K562 (cell line): ENCODE measurements at regions not wholly inside any gene's neighbourhood (a gene's known extent, or its start where the extent isn't known, plus 50 kb on each side); places are given as distances from the start of the nearest gene placed in this dataset.
"Not testable (repeated sequence)": the region's sequence is repeated elsewhere in the genome, so short reads cannot be mapped to it uniquely, and the experiment has no call there.

Experiments
- ATAC-seq: fragments of 200-7000 bp; cut with Tn5 transposase; 3 replicates; pipeline ENCODE4 v1.9.1; 2020; ENCODE audit warnings: moderate library complexity
- BruUV-seq: library from RNA; stranded (reverse); fragments of 400-500 nt; replicated peaks from 2 replicates; lab custom pipeline; 2021; lab: Mats Ljungman, UMichigan
- CTCF ChIA-PET: fragments of 300-600 bp; formaldehyde crosslinking; extraction: SDS; loops from one replicate; lab custom pipeline; 2021; ENCODE audit warnings: low intra/inter-chr PET ratio; lab: Yijun Ruan, JAX
- POLR2A ChIA-PET: fragments of 300-600, 350-650 bp; sonication (Branson Sonifier 250); formaldehyde crosslinking; extraction: SDS; loops from one replicate; lab custom pipeline; 2021; ENCODE audit warnings: antibody characterized with exemption, inconsistent platforms; lab: Yijun Ruan, JAX
- DNase-seq, 4 experiments: peaks; one replicate each; pipeline versions ENCODE4 v3.0.0 to v3.0.0-alpha.2; 2011 to 2018; ENCODE audit warnings: low spot score in 3 of 4, mixed read lengths in 3 of 4; ENCODE audit errors: extremely low read depth in 1 of 4
- FAIRE-seq: peaks from 2 replicates; lab custom pipeline; 2011; peaks lifted over from hg19 to GRCh38; lab: Jason Lieb, UNC
- H2AFZ ChIP-seq: 2 replicates; pipeline ENCODE4 v1.6.0; 2011; ENCODE audit warnings: low read depth, low read length, control low read depth, inconsistent platforms
- H3K27ac ChIP-seq: fragments of 200-600 bp; 3 replicates; pipeline ENCODE4 v1.8.0; 2011; ENCODE audit warnings: low read depth, mild to moderate bottlenecking, control low read depth, inconsistent platforms, low read length, moderate library complexity, mixed read lengths; ENCODE audit errors: extremely low read depth
- H3K27me3 ChIP-seq, 2 experiments: fragments of 300-600 bp in 1 of 2; 2 replicates in 1 of 2; 3 replicates in 1 of 2; pipeline versions ENCODE4 v1.6.0 to v1.8.0; 2011; ENCODE audit warnings: inconsistent platforms in 2 of 2, low read length in 2 of 2, mild to moderate bottlenecking in 1 of 2, mixed read lengths in 1 of 2, moderate library complexity in 1 of 2; ENCODE audit not compliant: control insufficient read depth in 2 of 2, insufficient read depth in 2 of 2
- H3K36me3 ChIP-seq: fragments of 300-600 bp; 3 replicates; pipeline ENCODE4 v1.8.0; 2011; ENCODE audit warnings: mild to moderate bottlenecking, low read length, inconsistent platforms; ENCODE audit not compliant: control insufficient read depth, insufficient read depth
- H3K4me1 ChIP-seq, 2 experiments: fragments of 200-600 bp in 1 of 2; replicated peaks in 1 of 2; 2 replicates in 1 of 2; 3 replicates in 1 of 2; pipeline versions ENCODE4 v1.5.1 to v1.8.0; 2011; ENCODE audit warnings: inconsistent platforms in 2 of 2, low read length in 2 of 2, mild to moderate bottlenecking in 1 of 2, mixed read lengths in 1 of 2, moderate library complexity in 1 of 2; ENCODE audit not compliant: control insufficient read depth in 2 of 2, insufficient read depth in 2 of 2
- H3K4me2 ChIP-seq: 2 replicates; pipeline ENCODE4 v1.6.1; 2011; ENCODE audit warnings: low read length, control low read depth, inconsistent platforms, mixed read lengths; ENCODE audit not compliant: insufficient read depth
- H3K4me3 ChIP-seq: fragments of 200-600 bp; sonication (generic), shearing (Covaris generic); 2 replicates; pipeline ENCODE4 v1.5.1; 2016; ENCODE audit warnings: control low read depth, inconsistent platforms
- H3K79me2 ChIP-seq: fragments of 200-600 bp; 3 replicates; pipeline ENCODE4 v1.8.0; 2011; ENCODE audit warnings: low read length, inconsistent platforms; ENCODE audit not compliant: control insufficient read depth, insufficient read depth
- H3K9ac ChIP-seq, 2 experiments: 2 replicates each; pipeline versions ENCODE4 v1.6.0 to v1.6.1; 2011; ENCODE audit warnings: low read depth in 2 of 2, low read length in 2 of 2, control low read depth in 1 of 2, inconsistent platforms in 1 of 2, mild to moderate bottlenecking in 1 of 2, mixed read lengths in 1 of 2; ENCODE audit not compliant: insufficient read depth in 1 of 2
- H3K9me1 ChIP-seq: one replicate; pipeline ENCODE4 v1.6.0; 2011; ENCODE audit warnings: inconsistent platforms, mild to moderate bottlenecking, low read length, moderate library complexity; ENCODE audit not compliant: control insufficient read depth, insufficient read depth
- H3K9me3 ChIP-seq: replicated peaks from 2 replicates; pipeline ENCODE4 v1.5.1; 2011; ENCODE audit warnings: low read depth, low read length, inconsistent platforms; ENCODE audit not compliant: control insufficient read depth, insufficient read depth
- H4K20me1 ChIP-seq: replicated peaks from 2 replicates; pipeline ENCODE4 v1.6.1; 2011; ENCODE audit warnings: low read length, inconsistent platforms, mixed read lengths; ENCODE audit not compliant: control insufficient read depth, insufficient read depth
- BCOR ChIP-seq: fragments of 450-650 bp; IDR thresholded peaks from 2 replicates; pipeline ENCODE4 v1.6.1; 2016
- CTBP1 ChIP-seq: fragments of 450-650 bp; IDR thresholded peaks from 2 replicates; pipeline ENCODE4 v1.6.1; 2016; ENCODE audit warnings: borderline replicate concordance
- CXXC5 ChIP-seq: fragments of 250-450 bp; sonication (Bioruptor Pico); IDR thresholded peaks from 2 replicates; pipeline ENCODE4 v1.8.0; 2022; ENCODE audit warnings: inconsistent platforms, mild to moderate bottlenecking, moderate library complexity
- ETV1 ChIP-seq: fragments of 450-650 bp; conservative IDR thresholded peaks from 2 replicates; pipeline ENCODE4 v1.6.1; 2016; ENCODE audit warnings: missing genetic modification characterization, control low read depth, low read depth, missing compliant biosample characterization
- KDM2B ChIP-seq: fragments of 250-450 bp; sonication (Bioruptor Pico); IDR thresholded peaks from 2 replicates; pipeline ENCODE4 v1.8.0; 2021; ENCODE audit warnings: mild to moderate bottlenecking, moderate library complexity
- MAZ ChIP-seq, 2 experiments: fragments of 450-650 bp in 1 of 2; sonication (generic) in 1 of 2; formaldehyde crosslinking; IDR thresholded peaks in 1 of 2; conservative IDR thresholded peaks in 1 of 2; 2 replicates each; pipeline versions ENCODE4 v1.4.0 to v1.5.0; 2020; ENCODE audit warnings: mild to moderate bottlenecking in 1 of 2, missing genetic modification reagents in 1 of 2
- NFATC3 ChIP-seq: fragments of 450-650 bp; IDR thresholded peaks from 2 replicates; pipeline ENCODE4 v1.6.1; 2017; ENCODE audit warnings: mild to moderate bottlenecking
- NRF1 ChIP-seq, 2 experiments: fragments of 450-650 bp; IDR thresholded peaks in 1 of 2; conservative IDR thresholded peaks in 1 of 2; 2 replicates each; pipeline ENCODE4 v1.6.1; 2014; ENCODE audit warnings: mild to moderate bottlenecking in 2 of 2
- PHF20 ChIP-seq: fragments of 450-650 bp; IDR thresholded peaks from 2 replicates; pipeline ENCODE4 v1.6.1; 2018; ENCODE audit not compliant: partially characterized antibody
- SNIP1 ChIP-seq: fragments of 450-650 bp; IDR thresholded peaks from 2 replicates; pipeline ENCODE4 v1.7.1; 2017; ENCODE audit warnings: low read depth, mild to moderate bottlenecking
- WGBS: fragments of 100-300 bp; shearing (Covaris generic); methylation state at CpG from one replicate; pipeline ENCODE4 v1.1.6; 2016; ENCODE audit warnings: low coverage, mixed read lengths; ENCODE audit not compliant: insufficient coverage; ENCODE audit errors: missing lambda C conversion rate; 5-methylcytosine and 5-hydroxymethylcytosine counted together
- in situ Hi-C: fragments of 300-500 bp; cut with MboI; formaldehyde crosslinking; loops from 4 replicates; pipeline ENCODE4 v1.15.0; 2018; ENCODE audit warnings: inconsistent platforms, mixed read lengths
- intact Hi-C: fragments of 100-400 bp; cut with micrococcal nuclease; formaldehyde crosslinking; loops from 2 replicates; pipeline ENCODE4 v1.14.2; 2022
- TF ChIP-seq, protein P1 (sequence below), 2 experiments: IDR thresholded peaks; 2 replicates each; pipeline ENCODE4 v1.6.1; 2011; ENCODE audit warnings: borderline replicate concordance in 1 of 2, control low read depth in 1 of 2, low read depth in 1 of 2, low read length in 1 of 2, mild to moderate bottlenecking in 1 of 2, mixed read lengths in 1 of 2, moderate library complexity in 1 of 2; ENCODE audit not compliant: insufficient read depth in 1 of 2, insufficient read length in 1 of 2, poor library complexity in 1 of 2, severe bottlenecking in 1 of 2; ENCODE audit errors: extremely low read depth in 1 of 2
- TF ChIP-seq, protein P2 (sequence below), 2 experiments: IDR thresholded peaks; 2 replicates each; pipeline ENCODE4 v1.6.1; 2012; ENCODE audit warnings: improper control_type of control experiment in 2 of 2, low read depth in 2 of 2, low read length in 2 of 2, borderline replicate concordance in 1 of 2

DNA sequence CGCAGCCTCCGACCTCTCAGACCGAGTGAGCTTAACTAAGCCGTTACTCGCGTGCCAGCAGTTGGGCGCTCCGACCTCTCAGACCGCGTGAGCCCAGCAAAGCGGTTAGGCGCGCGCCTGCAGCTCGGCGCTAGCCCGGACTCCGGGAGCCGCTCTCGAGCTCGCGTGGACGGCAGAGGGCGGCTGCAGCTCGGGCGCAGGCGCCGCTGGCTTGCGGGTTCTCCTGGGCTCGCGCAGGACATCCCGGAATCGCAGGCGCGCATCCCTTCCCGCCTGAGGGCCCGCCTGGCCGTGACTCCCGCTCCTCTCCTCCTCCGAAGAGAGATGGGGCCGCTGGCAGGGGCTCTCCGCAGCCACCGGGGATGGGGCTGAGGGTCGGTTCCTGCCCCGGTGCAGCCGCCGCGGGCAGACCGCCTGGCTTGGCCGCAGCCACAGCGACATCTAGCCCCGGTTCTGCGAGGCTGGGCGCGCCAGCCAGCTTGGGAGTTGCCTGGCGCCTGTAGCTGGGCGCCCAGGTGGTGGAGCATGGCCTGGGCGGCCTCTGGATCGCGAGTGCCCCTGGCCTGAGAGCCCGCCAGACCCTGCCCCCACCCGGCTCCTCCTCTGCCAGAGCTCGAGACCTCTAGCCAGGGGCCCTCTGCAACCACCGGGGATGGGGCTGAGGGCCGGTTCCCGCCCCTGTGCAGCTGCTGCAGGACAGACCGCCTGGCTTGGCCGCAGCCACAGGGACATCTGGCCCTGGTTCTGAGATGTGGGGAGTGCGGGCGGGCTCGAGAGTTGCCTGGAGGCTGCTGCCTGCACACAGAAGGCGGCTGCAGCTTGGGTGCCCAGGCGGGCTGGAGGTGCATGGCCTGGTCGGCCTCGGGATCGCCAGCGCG lies 85.7 kb upstream of the CCDC180 start:
- TF ChIP-seq CXXC5 (CRISPR knock-in tag) (peak; percentile 35; the same call in 1 of the 2 replicates), ETV1 (tag) (peak; percentile 42; the same call in 1 of the 2 replicates), CTBP1 (peak; percentile 40; the same call in 1 of the 2 replicates), KDM2B (peak; percentile 99), NRF1 (conservative IDR thresholded peaks at IDR 0.05 in 1 of 2, IDR thresholded peaks at IDR 0.05 in 1 of 2) (peak; percentile 77 to 81), SNIP1 (peak; percentile 83), MAZ (CRISPR knock-in tag; conservative IDR thresholded peaks at IDR 0.05 in 1 of 2, IDR thresholded peaks at IDR 0.05 in 1 of 2) (peak in 1 of 2 experiments; percentile 16; a peak in 1 of 4 replicates), NFATC3 (peak; percentile 97), PHF20 (peak; percentile 67), BCOR (peak; percentile 85)
- TF ChIP-seq, protein P1, sequence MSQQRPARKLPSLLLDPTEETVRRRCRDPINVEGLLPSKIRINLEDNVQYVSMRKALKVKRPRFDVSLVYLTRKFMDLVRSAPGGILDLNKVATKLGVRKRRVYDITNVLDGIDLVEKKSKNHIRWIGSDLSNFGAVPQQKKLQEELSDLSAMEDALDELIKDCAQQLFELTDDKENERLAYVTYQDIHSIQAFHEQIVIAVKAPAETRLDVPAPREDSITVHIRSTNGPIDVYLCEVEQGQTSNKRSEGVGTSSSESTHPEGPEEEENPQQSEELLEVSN (IDR thresholded peaks at IDR 0.05; ENCODE audit: borderline replicate concordance in 1 of 2, extremely low read depth in 1 of 2, insufficient read depth in 1 of 2, insufficient read length in 1 of 2, low read depth in 1 of 2, low read length in 1 of 2, poor library complexity in 1 of 2, severe bottlenecking in 1 of 2): peak in 1 of 2 experiments; percentile 51
- TF ChIP-seq, protein P2, sequence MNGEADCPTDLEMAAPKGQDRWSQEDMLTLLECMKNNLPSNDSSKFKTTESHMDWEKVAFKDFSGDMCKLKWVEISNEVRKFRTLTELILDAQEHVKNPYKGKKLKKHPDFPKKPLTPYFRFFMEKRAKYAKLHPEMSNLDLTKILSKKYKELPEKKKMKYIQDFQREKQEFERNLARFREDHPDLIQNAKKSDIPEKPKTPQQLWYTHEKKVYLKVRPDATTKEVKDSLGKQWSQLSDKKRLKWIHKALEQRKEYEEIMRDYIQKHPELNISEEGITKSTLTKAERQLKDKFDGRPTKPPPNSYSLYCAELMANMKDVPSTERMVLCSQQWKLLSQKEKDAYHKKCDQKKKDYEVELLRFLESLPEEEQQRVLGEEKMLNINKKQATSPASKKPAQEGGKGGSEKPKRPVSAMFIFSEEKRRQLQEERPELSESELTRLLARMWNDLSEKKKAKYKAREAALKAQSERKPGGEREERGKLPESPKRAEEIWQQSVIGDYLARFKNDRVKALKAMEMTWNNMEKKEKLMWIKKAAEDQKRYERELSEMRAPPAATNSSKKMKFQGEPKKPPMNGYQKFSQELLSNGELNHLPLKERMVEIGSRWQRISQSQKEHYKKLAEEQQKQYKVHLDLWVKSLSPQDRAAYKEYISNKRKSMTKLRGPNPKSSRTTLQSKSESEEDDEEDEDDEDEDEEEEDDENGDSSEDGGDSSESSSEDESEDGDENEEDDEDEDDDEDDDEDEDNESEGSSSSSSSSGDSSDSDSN (IDR thresholded peaks at IDR 0.05; ENCODE audit: borderline replicate concordance in 1 of 2, low read depth in 2 of 2, low read length in 2 of 2): 0 out of 4 replicates have a peak, but pooled peaks of 1 of the 2 experiments have one; percentile 40
- DNase-seq (peak; percentile 15 to 54 (median 21)), ATAC-seq (peak; percentile 96)
- FAIRE-seq, H2AFZ ChIP-seq, in situ Hi-C loops, H3K79me2 ChIP-seq, H3K9me3 ChIP-seq, H3K9me1 ChIP-seq, BruUV-seq, POLR2A ChIA-PET, H4K20me1 ChIP-seq, H3K27ac ChIP-seq, intact Hi-C loops, H3K27me3 ChIP-seq, CTCF ChIA-PET, H3K36me3 ChIP-seq: not testable (repeated sequence)
- Histone ChIP-seq H3K4me3 (peak overlapping the region; percentile 20; the same call in 1 of the 2 replicates), H3K4me2 (peak overlapping the region; percentile 51; the same call in 1 of the 2 replicates), H3K4me1 (peaks cover 0 to 14% of the 10 kb centered on the region in 2 experiments; a peak in 2 of 5 replicates), H3K9ac (peak overlapping the region in 1 of 2 experiments; percentile 26; a peak in 1 of 4 replicates)
- 23% methylated on average over 37 of the region's 78 CpGs for WGBS
